ENCODE measurements at regions not wholly inside any gene's neighbourhood (a gene's known extent, or its start where the extent isn't known, plus 50 kb on each side); places are given as distances from the start of the nearest gene placed in this dataset.

DNA sequence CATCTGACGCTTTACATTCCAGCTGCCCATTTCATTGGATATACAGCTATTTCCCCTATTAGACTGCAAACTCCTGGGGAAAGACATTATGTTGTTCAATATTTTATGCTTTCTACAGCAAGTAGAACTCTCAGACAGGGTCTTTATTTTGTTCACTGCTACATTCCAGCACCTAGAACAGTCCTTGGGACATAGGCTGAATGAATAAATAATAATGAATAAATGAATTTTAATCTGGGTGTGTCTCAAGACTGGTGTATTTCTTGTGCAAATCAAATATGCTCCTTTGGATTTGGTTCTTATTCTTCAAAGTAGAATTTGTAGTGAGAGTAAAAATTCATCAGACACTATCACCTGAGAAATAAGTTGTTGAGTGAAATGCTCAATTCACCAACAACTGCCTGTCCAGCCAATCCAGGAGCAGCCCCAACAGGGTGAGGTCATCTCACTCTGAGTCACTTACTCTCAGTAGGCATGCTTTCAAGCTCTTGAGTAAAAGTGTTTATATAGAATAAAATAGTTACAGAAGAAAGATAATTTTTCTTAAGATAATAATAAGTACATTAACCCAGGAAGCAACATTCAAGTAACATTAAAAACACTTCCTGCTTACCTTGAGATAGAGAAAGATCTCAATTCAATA lies 287.5 kb upstream of the NPVF start:
- BruUV-seq (replicated peaks) = no TSS peak

DNA sequence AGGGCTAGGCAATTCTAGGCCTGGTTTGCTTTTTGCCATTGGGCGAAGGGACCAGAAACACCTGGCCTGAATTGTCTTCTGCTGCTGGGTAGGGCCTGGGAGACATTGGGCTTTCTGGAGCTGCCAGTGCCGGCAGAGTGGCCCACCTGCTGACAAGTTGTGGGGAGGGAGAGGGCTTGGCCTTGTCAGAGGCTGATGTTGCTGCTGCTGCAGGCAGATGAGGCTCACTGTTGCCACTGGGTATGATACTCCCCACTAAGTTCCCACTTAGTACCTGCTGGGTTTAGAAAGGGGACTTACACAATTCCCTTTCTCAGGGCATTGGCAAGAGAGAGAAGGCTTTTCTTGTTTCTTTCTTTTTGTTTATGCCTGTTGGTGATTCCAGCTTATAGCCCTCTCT lies 289.6 kb upstream of the NPVF start:
- Histone ChIP-seq H3K27ac (ENCODE audit: low read depth, low read length, poor library complexity, severe bottlenecking) (no peak overlapping the region), H3K27me3 (replicated peaks; ENCODE audit: insufficient read depth, low read depth, low read length, poor library complexity) (peaks cover 20% of the 10 kb centered on the region), H3K4me3 (ENCODE audit: low read depth, low read length, poor library complexity, severe bottlenecking) (no peak overlapping the region), H3K9me3 (ENCODE audit: low read depth, low read length, poor library complexity, severe bottlenecking) (no peaks in the 10 kb centered on the region), H3K36me3 (ENCODE audit: insufficient read depth, low read length, poor library complexity, severe bottlenecking) (no peaks in the 10 kb centered on the region), H3K4me1 (ENCODE audit: insufficient read depth, low read length, poor library complexity, severe bottlenecking) (no peaks in the 10 kb centered on the region)
- TF ChIP-seq CTCF (conservative IDR thresholded peaks at IDR 0.05; ENCODE audit: low read depth, low read length) = no peak
- no peak for TF ChIP-seq EZH2 (IDR thresholded peaks at IDR 0.05; ENCODE audit: borderline replicate concordance, low read depth, low read length, poor library complexity, severe bottlenecking)
- CTCF ChIA-PET = no interaction called here
- no peak for DNase-seq (ENCODE audit: low spot score)
- POLR2A ChIA-PET (ENCODE audit: low non-redundant PET) = no interaction called here
- intact Hi-C loops (cut with micrococcal nuclease; ENCODE audit: unreplicated experiment) = no loop called here
- BruUV-seq (replicated peaks) = no TSS peak

More for the DNA sequence above, 287.5 kb upstream of the NPVF start:
- intact Hi-C loops (cut with micrococcal nuclease; ENCODE audit: unreplicated experiment) = no loop called here
- no peak for TF ChIP-seq CTCF (conservative IDR thresholded peaks at IDR 0.05; ENCODE audit: low read depth, low read length)
- no peak for TF ChIP-seq EZH2 (IDR thresholded peaks at IDR 0.05; ENCODE audit: borderline replicate concordance, low read depth, low read length, poor library complexity, severe bottlenecking)
- Histone ChIP-seq H3K27me3 (replicated peaks; ENCODE audit: insufficient read depth, low read depth, low read length, poor library complexity) (peaks cover 16% of the 10 kb centered on the region), H3K36me3 (ENCODE audit: insufficient read depth, low read length, poor library complexity, severe bottlenecking) (no peaks in the 10 kb centered on the region), H3K9me3 (ENCODE audit: low read depth, low read length, poor library complexity, severe bottlenecking) (no peaks in the 10 kb centered on the region), H3K27ac (ENCODE audit: low read depth, low read length, poor library complexity, severe bottlenecking) (no peak overlapping the region), H3K4me1 (ENCODE audit: insufficient read depth, low read length, poor library complexity, severe bottlenecking) (no peaks in the 10 kb centered on the region), H3K4me3 (ENCODE audit: low read depth, low read length, poor library complexity, severe bottlenecking) (no peak overlapping the region)
- CTCF ChIA-PET = no interaction called here
- no peak for DNase-seq (ENCODE audit: low spot score)
- POLR2A ChIA-PET (ENCODE audit: low non-redundant PET) = no interaction called here

GRCh38 chr7:25520017-25520416 lies 291.7 kb upstream of the NPVF start:
- ChIA-PET POLR2A (ENCODE audit: low non-redundant PET) (no interaction called here), CTCF (no interaction called here)
- no peaks in the 10 kb centered on the region for H3K9me3 ChIP-seq (ENCODE audit: low read depth, low read length, poor library complexity, severe bottlenecking)
- peaks cover 22% of the 10 kb centered on the region for H3K27me3 ChIP-seq (replicated peaks; ENCODE audit: insufficient read depth, low read depth, low read length, poor library complexity)
- no peak for DNase-seq (ENCODE audit: low spot score)
- H3K36me3 ChIP-seq (ENCODE audit: insufficient read depth, low read length, poor library complexity, severe bottlenecking) = no peaks in the 10 kb centered on the region
- H3K4me3 ChIP-seq (ENCODE audit: low read depth, low read length, poor library complexity, severe bottlenecking) = no peak overlapping the region
- no TSS peak for BruUV-seq (replicated peaks)
- intact Hi-C loops (cut with micrococcal nuclease; ENCODE audit: unreplicated experiment) = no loop called here
- no peak overlapping the region for H3K27ac ChIP-seq (ENCODE audit: low read depth, low read length, poor library complexity, severe bottlenecking)
- TF ChIP-seq CTCF (conservative IDR thresholded peaks at IDR 0.05; ENCODE audit: low read depth, low read length) = no peak
- no peak for TF ChIP-seq EZH2 (IDR thresholded peaks at IDR 0.05; ENCODE audit: borderline replicate concordance, low read depth, low read length, poor library complexity, severe bottlenecking)
- H3K4me1 ChIP-seq (ENCODE audit: insufficient read depth, low read length, poor library complexity, severe bottlenecking) = no peaks in the 10 kb centered on the region
